ENCODE measurements at regions not wholly inside any gene's neighbourhood (a gene's known extent, or its start where the extent isn't known, plus 50 kb on each side); places are given as distances from the start of the nearest gene placed in this dataset.

- Mint-ChIP-seq H3K4me3 (no peak overlapping the region), H3K27me3 (peaks cover 21% of the 10 kb centered on the region), H3K36me3 (no peaks in the 10 kb centered on the region), H3K9me3 (no peaks in the 10 kb centered on the region), H3K4me1 (no peaks in the 10 kb centered on the region), H3K27ac (no peak overlapping the region)
- no peak for ATAC-seq
Observed at GRCh38 chr12:25771476-25771875, 187.0 kb upstream of the RASSF8 start.

GRCh38 chr12:25775968-25776367, 182.5 kb upstream of the RASSF8 start:
- H3K4me3 Mint-ChIP-seq: no peak overlapping the region
- no peaks in the 10 kb centered on the region for H3K27me3 Mint-ChIP-seq
- ATAC-seq: peak; percentile 37
- no peaks in the 10 kb centered on the region for H3K36me3 Mint-ChIP-seq
- H3K4me1 Mint-ChIP-seq: no peaks in the 10 kb centered on the region
- no peak overlapping the region for H3K27ac Mint-ChIP-seq
- no peaks in the 10 kb centered on the region for H3K9me3 Mint-ChIP-seq

- no peak for ATAC-seq
- no peaks in the 10 kb centered on the region for H3K36me3 Mint-ChIP-seq
- H3K4me3 Mint-ChIP-seq: no peak overlapping the region
- peaks cover 15% of the 10 kb centered on the region for H3K27me3 Mint-ChIP-seq
- no peak overlapping the region for H3K27ac Mint-ChIP-seq
- H3K4me1 Mint-ChIP-seq: no peaks in the 10 kb centered on the region
- H3K9me3 Mint-ChIP-seq: no peaks in the 10 kb centered on the region
Observed at GRCh38 chr12:25780771-25781170, 177.7 kb upstream of the RASSF8 start.

- ATAC-seq: no peak
- no peaks in the 10 kb centered on the region for H3K9me3 Mint-ChIP-seq
- H3K36me3 Mint-ChIP-seq: no peaks in the 10 kb centered on the region
- no peak overlapping the region for H3K27ac Mint-ChIP-seq
- H3K4me3 Mint-ChIP-seq: no peak overlapping the region
- H3K27me3 Mint-ChIP-seq: peaks cover 19% of the 10 kb centered on the region
- H3K4me1 Mint-ChIP-seq: no peaks in the 10 kb centered on the region
Observed at GRCh38 chr12:25781232-25781631, 177.2 kb upstream of the RASSF8 start.

DNA sequence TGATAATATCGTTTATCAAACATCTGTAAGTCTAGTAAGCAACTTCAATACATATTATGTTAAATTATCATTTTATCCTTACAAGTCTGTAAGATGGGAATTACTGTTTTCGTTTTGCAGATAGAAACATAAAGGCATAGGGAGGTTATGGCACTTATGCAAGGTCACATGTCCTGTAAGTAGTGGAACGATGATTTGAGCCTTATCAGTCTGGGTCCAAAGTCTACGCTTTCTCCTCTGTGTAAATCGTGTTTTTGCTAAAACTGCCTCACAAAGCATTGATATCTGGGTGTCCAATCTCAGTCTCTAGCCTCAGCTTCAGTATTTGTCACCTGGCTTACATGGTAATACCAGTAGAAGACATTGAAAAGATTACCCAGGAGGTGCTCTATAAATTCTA, 174.9 kb upstream of the RASSF8 start:
- no peak for ATAC-seq
- H3K27ac Mint-ChIP-seq: no peak overlapping the region
- H3K4me1 Mint-ChIP-seq: no peaks in the 10 kb centered on the region
- H3K9me3 Mint-ChIP-seq: no peaks in the 10 kb centered on the region
- H3K36me3 Mint-ChIP-seq: no peaks in the 10 kb centered on the region
- H3K4me3 Mint-ChIP-seq: no peak overlapping the region
- H3K27me3 Mint-ChIP-seq: peaks cover 24% of the 10 kb centered on the region

GRCh38 chr12:25784669-25785068, 173.8 kb upstream of the RASSF8 start:
- H3K4me3 Mint-ChIP-seq: no peak overlapping the region
- H3K9me3 Mint-ChIP-seq: no peaks in the 10 kb centered on the region
- ATAC-seq: no peak
- no peak overlapping the region for H3K27ac Mint-ChIP-seq
- no peaks in the 10 kb centered on the region for H3K36me3 Mint-ChIP-seq
- peaks cover 24% of the 10 kb centered on the region for H3K27me3 Mint-ChIP-seq
- H3K4me1 Mint-ChIP-seq: no peaks in the 10 kb centered on the region

DNA sequence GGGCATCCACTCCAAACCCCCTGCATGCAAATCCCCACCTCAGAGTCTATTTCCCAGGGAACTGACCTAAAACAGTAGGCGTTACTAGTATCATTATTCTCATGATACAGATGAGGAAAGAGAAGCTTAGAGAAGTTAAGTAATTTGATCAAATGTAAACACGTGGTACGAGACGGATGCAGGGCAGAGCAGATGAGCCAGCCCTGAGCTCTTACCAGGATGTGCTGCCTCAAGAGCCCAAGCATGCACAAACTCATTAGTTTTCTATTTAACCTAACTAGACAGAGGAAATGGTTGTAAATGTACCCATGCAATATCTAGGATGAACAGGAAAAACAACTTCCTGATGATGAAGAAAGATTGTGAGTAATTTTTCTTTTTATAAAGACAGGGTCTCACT, 173.3 kb upstream of the RASSF8 start:
- no peaks in the 10 kb centered on the region for H3K4me1 Mint-ChIP-seq
- no peak overlapping the region for H3K27ac Mint-ChIP-seq

GRCh38 chr12:25787701-25788100, 170.8 kb upstream of the RASSF8 start:
- no peak for ATAC-seq
- Mint-ChIP-seq H3K36me3 (no peaks in the 10 kb centered on the region), H3K27me3 (peaks cover 30% of the 10 kb centered on the region), H3K4me3 (no peak overlapping the region), H3K4me1 (no peaks in the 10 kb centered on the region), H3K27ac (no peak overlapping the region), H3K9me3 (no peaks in the 10 kb centered on the region)

More for the DNA sequence above, 173.3 kb upstream of the RASSF8 start:
- H3K36me3 Mint-ChIP-seq: no peaks in the 10 kb centered on the region
- peaks cover 24% of the 10 kb centered on the region for H3K27me3 Mint-ChIP-seq
- no peaks in the 10 kb centered on the region for H3K9me3 Mint-ChIP-seq
- no peak for ATAC-seq
- H3K4me3 Mint-ChIP-seq: no peak overlapping the region

- Mint-ChIP-seq H3K36me3 (no peaks in the 10 kb centered on the region), H3K27ac (no peak overlapping the region), H3K27me3 (peaks cover 38% of the 10 kb centered on the region), H3K9me3 (no peaks in the 10 kb centered on the region), H3K4me3 (no peak overlapping the region), H3K4me1 (no peaks in the 10 kb centered on the region)
- no peak for ATAC-seq
Observed at GRCh38 chr12:25788707-25789442, 169.6 kb upstream of the RASSF8 start.

DNA sequence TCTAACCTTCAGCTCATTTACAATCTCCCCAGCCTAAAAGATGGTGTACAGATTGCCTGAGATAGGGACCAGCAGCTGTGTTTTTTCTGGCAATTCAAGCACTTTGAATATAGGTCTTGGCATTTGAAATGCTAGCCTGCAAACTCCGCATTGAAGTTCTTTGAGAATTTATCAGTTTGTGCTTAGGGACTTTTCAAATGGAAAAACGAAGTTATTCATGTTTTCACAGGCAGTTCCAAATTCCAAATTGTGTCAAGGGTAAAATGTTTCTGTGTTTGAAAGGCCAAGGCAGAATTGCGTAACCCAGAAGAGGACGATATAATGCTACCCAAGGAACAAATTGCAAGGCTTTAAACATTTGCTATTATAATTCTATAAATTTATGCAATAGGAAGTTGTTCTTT, 168.9 kb upstream of the RASSF8 start:
- Mint-ChIP-seq H3K27ac (no peak overlapping the region), H3K9me3 (no peaks in the 10 kb centered on the region), H3K36me3 (no peaks in the 10 kb centered on the region), H3K4me1 (no peaks in the 10 kb centered on the region), H3K4me3 (no peak overlapping the region), H3K27me3 (peaks cover 35% of the 10 kb centered on the region)
- ATAC-seq: no peak

- H3K27me3 Mint-ChIP-seq: peaks cover 26% of the 10 kb centered on the region
- no peak overlapping the region for H3K4me3 Mint-ChIP-seq
- no peaks in the 10 kb centered on the region for H3K4me1 Mint-ChIP-seq
- no peak overlapping the region for H3K27ac Mint-ChIP-seq
- no peak for ATAC-seq
- no peaks in the 10 kb centered on the region for H3K9me3 Mint-ChIP-seq
- no peaks in the 10 kb centered on the region for H3K36me3 Mint-ChIP-seq
Observed at GRCh38 chr12:25792031-25792430, 166.5 kb upstream of the RASSF8 start.

DNA sequence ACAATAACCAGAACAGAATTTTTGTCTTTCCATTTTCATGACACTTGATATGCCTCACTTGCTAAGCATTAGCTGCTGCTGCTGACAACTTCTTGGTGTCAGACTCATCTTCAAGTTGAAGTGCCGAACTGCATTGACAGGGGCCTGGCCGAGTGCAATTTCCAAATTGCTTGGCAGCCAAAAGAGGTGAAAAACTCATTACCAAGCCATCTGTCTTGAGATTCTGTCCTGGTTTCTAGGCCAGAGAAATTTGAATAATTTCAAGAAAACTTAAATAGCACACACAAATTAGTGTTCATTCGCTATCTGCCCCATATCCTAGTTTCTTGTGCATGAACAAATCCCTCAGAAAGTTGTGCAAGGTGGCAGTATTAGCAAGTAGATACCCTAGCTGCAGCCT, 165.3 kb upstream of the RASSF8 start:
- Mint-ChIP-seq H3K4me1 (no peaks in the 10 kb centered on the region), H3K27me3 (peaks cover 26% of the 10 kb centered on the region), H3K27ac (no peak overlapping the region), H3K9me3 (no peaks in the 10 kb centered on the region), H3K4me3 (no peak overlapping the region), H3K36me3 (no peaks in the 10 kb centered on the region)
- no peak for ATAC-seq

DNA sequence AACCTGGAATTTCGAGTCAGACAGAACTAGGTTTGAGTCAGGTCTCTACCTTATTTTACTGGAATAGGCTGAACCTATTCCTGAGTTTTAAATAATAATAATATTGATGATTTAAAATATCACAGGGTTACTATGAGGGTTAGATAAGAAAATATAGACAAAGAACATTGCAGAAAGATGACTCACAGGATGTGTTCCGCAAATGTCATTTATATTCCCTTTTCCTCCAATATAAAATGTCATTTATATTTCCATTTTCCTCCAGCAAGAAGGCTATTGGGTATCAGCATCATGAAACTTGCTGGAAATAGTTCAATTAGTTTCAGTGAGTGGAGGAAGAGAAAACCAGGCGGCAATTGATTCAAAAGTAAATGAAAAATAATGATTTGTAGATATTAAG, 163.9 kb upstream of the RASSF8 start:
- Mint-ChIP-seq H3K27ac (no peak overlapping the region), H3K27me3 (peaks cover 27% of the 10 kb centered on the region), H3K4me3 (no peak overlapping the region), H3K36me3 (no peaks in the 10 kb centered on the region), H3K4me1 (no peaks in the 10 kb centered on the region), H3K9me3 (no peaks in the 10 kb centered on the region)
- no peak for ATAC-seq

DNA sequence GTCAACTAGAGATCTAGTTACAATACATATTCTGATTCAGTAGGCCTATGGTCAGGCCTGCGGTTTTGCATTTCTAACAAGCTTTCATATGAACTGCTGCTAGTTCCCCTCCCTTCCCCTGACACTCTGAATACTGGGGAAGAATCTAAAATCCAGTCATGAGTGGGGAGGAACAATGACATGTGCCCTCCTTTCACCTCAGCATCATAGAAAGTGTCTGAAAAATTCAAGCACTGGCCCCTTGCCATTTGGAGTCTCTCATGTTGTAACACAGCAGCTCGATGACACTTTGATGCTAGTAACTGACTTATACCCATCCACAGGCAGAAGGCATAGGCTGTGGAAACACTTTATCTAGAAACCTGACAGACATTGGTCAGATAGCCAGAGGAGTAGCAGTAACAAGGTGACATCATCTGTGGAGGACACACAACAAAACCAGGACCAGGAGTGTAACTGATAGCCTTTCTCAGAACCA, 161.9 kb upstream of the RASSF8 start:
- no peaks in the 10 kb centered on the region for H3K9me3 Mint-ChIP-seq
- H3K36me3 Mint-ChIP-seq: no peaks in the 10 kb centered on the region
- no peak for ATAC-seq
- no peak overlapping the region for H3K27ac Mint-ChIP-seq
- no peaks in the 10 kb centered on the region for H3K4me1 Mint-ChIP-seq
- no peak overlapping the region for H3K4me3 Mint-ChIP-seq
- peaks cover 35% of the 10 kb centered on the region for H3K27me3 Mint-ChIP-seq

DNA sequence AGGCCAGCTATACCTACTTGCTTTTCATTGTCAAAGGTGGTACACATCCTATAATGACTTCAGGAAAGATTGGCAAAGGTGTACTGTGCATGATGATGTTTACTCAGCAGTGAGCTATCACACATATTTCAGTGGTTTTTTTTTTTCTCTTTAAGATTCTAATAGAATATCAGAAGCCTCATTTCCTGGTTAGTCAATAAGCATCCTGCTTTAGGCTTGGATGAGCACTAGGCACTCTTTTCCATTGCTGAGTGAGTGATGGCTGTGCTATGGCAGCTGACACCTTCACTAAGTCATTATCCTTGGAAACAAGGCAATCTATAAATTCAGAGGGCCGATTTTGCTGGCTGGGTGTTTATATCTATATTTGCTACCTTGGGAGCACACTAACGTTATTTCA, 161.1 kb upstream of the RASSF8 start:
- no peaks in the 10 kb centered on the region for H3K4me1 Mint-ChIP-seq
- no peak overlapping the region for H3K27ac Mint-ChIP-seq
- no peaks in the 10 kb centered on the region for H3K36me3 Mint-ChIP-seq
- H3K4me3 Mint-ChIP-seq: no peak overlapping the region
- ATAC-seq: no peak
- no peaks in the 10 kb centered on the region for H3K9me3 Mint-ChIP-seq
- H3K27me3 Mint-ChIP-seq: peaks cover 33% of the 10 kb centered on the region

GRCh38 chr12:25797949-25798348, 160.5 kb upstream of the RASSF8 start:
- H3K9me3 Mint-ChIP-seq: no peaks in the 10 kb centered on the region
- no peak for ATAC-seq
- no peaks in the 10 kb centered on the region for H3K4me1 Mint-ChIP-seq
- H3K27ac Mint-ChIP-seq: no peak overlapping the region
- peaks cover 27% of the 10 kb centered on the region for H3K27me3 Mint-ChIP-seq
- no peak overlapping the region for H3K4me3 Mint-ChIP-seq
- no peaks in the 10 kb centered on the region for H3K36me3 Mint-ChIP-seq

Data from stimulated activated memory B cell treated with anti-CD40 and anti-IgM and Interleukin-4, amounts not matched to agents 10 μg/mL and 1 μg/mL and 100 μg/mL, for 72 hours (primary cell).